Right atrium auricular region (tissue), 2 donors: ENCODE measurements at regions not wholly inside any gene's neighbourhood (a gene's known extent, or its start where the extent isn't known, plus 50 kb on each side); places are given as distances from the start of the nearest gene placed in this dataset.
"Not testable (repeated sequence)": the region's sequence is repeated elsewhere in the genome, so short reads cannot be mapped to it uniquely, and the experiment has no call there.

Source experiments
- DNase-seq: peaks from one replicate; pipeline ENCODE4 v3.0.0-alpha.2; 2019; ENCODE audit warnings: low spot score
- H3K27ac ChIP-seq, 2 donors: fragments of 200-600 bp; sonication (generic); 1 replicate in 1 of 2; 2 replicates in 1 of 2; pipeline ENCODE4 v1.5.1; 2016 to 2019
- H3K27me3 ChIP-seq, 2 donors: fragments of 200-600 bp; sonication (generic); one replicate each; pipeline versions ENCODE4 v1.5.1 to v1.6.0; 2017 to 2019
- H3K36me3 ChIP-seq: fragments of 200-600 bp; sonication (generic); one replicate; pipeline ENCODE4 v1.5.1; 2016
- H3K4me1 ChIP-seq, 2 donors: fragments of 200-600 bp; sonication (generic); one replicate each; pipeline versions ENCODE4 v1.5.1 to v1.6.0; 2017 to 2019
- H3K4me3 ChIP-seq, 2 donors: fragments of 200-600 bp; sonication (generic); 1 replicate in 1 of 2; 2 replicates in 1 of 2; pipeline ENCODE4 v1.5.1; 2017 to 2019; ENCODE audit warnings: mild to moderate bottlenecking in 1 of 2, moderate library complexity in 1 of 2
- H3K9me3 ChIP-seq, 2 donors: fragments of 200-600 bp; sonication (generic); one replicate each; pipeline ENCODE4 v1.5.1; 2019
- TF ChIP-seq, protein P1 (sequence below), 2 donors: fragments of 200-600 bp; sonication (generic); IDR thresholded peaks; one replicate each; pipeline ENCODE4 v1.5.1; 2019; ENCODE audit warnings: antibody characterized with exemption in 2 of 2

- Histone ChIP-seq H3K9me3 (no peaks in the 10 kb centered on the region), H3K4me3 (no peak overlapping the region), H3K36me3 (no peaks in the 10 kb centered on the region), H3K27ac (no peak overlapping the region), H3K4me1 (no peaks in the 10 kb centered on the region), H3K27me3 (no peaks in the 10 kb centered on the region)
- no peak for DNase-seq
- TF ChIP-seq, protein P1, sequence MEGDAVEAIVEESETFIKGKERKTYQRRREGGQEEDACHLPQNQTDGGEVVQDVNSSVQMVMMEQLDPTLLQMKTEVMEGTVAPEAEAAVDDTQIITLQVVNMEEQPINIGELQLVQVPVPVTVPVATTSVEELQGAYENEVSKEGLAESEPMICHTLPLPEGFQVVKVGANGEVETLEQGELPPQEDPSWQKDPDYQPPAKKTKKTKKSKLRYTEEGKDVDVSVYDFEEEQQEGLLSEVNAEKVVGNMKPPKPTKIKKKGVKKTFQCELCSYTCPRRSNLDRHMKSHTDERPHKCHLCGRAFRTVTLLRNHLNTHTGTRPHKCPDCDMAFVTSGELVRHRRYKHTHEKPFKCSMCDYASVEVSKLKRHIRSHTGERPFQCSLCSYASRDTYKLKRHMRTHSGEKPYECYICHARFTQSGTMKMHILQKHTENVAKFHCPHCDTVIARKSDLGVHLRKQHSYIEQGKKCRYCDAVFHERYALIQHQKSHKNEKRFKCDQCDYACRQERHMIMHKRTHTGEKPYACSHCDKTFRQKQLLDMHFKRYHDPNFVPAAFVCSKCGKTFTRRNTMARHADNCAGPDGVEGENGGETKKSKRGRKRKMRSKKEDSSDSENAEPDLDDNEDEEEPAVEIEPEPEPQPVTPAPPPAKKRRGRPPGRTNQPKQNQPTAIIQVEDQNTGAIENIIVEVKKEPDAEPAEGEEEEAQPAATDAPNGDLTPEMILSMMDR (IDR thresholded peaks at IDR 0.05), result no peak
Measured at GRCh38 chr3:137694836-137695235, 69.3 kb upstream of the SOX14 start.

DNA sequence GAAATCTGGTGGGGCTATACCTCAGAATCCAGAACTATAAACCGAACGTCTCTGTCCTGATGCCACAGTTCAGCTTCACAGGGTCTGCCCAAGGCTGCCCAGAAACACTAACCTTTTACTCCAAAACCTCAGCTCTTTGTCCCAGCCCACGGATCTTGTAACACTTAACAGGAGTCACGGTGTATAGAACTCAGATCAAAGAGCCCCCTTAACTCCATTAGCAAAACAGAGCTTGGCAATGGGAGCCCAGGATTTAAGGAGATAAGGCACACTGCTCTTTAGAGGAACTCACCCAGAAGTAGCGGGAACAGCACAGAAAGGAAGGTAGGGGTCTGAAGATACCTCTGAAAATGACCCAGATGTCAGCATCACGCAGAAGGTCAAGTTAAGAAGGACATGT lies 68.8 kb upstream of the SOX14 start:
- Histone ChIP-seq H3K27me3 (no peaks in the 10 kb centered on the region), H3K27ac (no peak overlapping the region), H3K4me3 (no peak overlapping the region), H3K36me3 (no peaks in the 10 kb centered on the region), H3K9me3 (no peaks in the 10 kb centered on the region), H3K4me1 (no peaks in the 10 kb centered on the region)
- DNase-seq, result no peak
- TF ChIP-seq, protein P1 (IDR thresholded peaks at IDR 0.05), result no peak

- DNase-seq, result no peak
Measured at GRCh38 chr3:137709011-137709601, 55.0 kb upstream of the SOX14 start.

DNA sequence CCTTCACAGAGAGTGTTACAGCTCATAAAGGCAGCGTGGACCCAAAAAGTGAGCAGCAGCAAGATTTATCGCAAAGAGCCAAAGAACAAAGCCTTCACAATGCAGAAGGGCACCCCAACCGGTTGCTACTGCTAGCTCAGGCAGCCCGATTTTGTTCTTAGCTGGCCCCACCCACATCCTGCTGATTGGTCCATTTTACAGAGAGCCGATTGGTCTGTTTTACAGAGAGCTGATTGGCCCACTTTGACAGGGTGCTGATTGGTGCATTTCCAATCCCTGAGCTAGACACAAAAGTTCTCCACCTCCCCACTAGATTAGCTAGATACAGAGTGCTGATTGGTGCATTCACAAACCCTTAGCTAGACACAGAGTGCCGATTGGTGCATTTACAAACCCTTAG lies 50.1 kb upstream of the SOX14 start:
- H3K27me3 ChIP-seq, DNase-seq, H3K36me3 ChIP-seq, H3K4me1 ChIP-seq, H3K4me3 ChIP-seq, H3K27ac ChIP-seq: not testable (repeated sequence)
- peaks cover 0 to 12% of the 10 kb centered on the region in 2 donors for H3K9me3 ChIP-seq

More at GRCh38 chr3:137709011-137709601, 55.0 kb upstream of the SOX14 start:
- TF ChIP-seq, protein P1 (IDR thresholded peaks at IDR 0.05), result peak in 1 of 2 donors; percentile 17
- no peak overlapping the region for H3K27ac ChIP-seq
- H3K36me3 ChIP-seq, result no peaks in the 10 kb centered on the region
- H3K9me3 ChIP-seq, result no peaks in the 10 kb centered on the region
- H3K27me3 ChIP-seq, result no peaks in the 10 kb centered on the region
- no peak overlapping the region for H3K4me3 ChIP-seq
- H3K4me1 ChIP-seq, result no peaks in the 10 kb centered on the region
